22Rv1 (cell line): ENCODE measurements at regions not wholly inside any gene's neighbourhood (a gene's known extent, or its start where the extent isn't known, plus 50 kb on each side); places are given as distances from the start of the nearest gene placed in this dataset.
A peak's percentile ranks its signal among the peaks of the same experiment; 100 is the strongest.

ENCODE experiments used
- H3K27ac ChIP-seq: fragments of 450-650 bp; 2 replicates; pipeline ENCODE4 v1.5.1; 2017
- CTCF ChIP-seq: fragments of 450-650 bp; IDR thresholded peaks from 2 replicates; pipeline ENCODE4 v1.5.1; 2017; ENCODE audit warnings: mild to moderate bottlenecking
- ZFX ChIP-seq: fragments of 450-650 bp; IDR thresholded peaks from 2 replicates; pipeline ENCODE4 v1.6.1; 2017; ENCODE audit warnings: antibody characterized with exemption, borderline replicate concordance

GRCh38 chr21:18782721-18783120, 379.1 kb upstream of the TMPRSS15 start:
- no peak overlapping the region for H3K27ac ChIP-seq
- no peak for TF ChIP-seq ZFX
- TF ChIP-seq CTCF = no peak

- H3K27ac ChIP-seq = no peak overlapping the region
- peak; percentile 62 for TF ChIP-seq CTCF
- TF ChIP-seq ZFX = no peak
Observed at GRCh38 chr21:18801468-18801867, 397.9 kb upstream of the TMPRSS15 start.

DNA sequence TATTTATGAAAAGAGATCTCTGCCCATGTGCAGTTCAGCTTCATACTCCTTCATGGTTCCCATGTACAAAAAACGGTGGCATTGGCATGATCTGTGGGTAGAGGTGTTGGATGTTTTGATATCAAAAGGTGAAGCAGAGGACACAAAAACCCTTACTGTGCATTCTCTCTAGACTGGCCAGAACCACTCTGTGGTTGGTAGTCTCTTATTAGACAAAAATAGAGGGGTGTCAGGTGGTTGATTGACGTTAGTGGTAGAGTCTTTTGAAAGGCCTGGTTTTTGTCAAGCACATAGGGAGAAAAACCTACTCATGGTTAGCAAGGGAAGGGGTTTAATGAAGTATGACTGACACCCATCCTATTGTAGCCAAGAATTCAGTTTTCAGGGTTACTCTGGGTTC, 400.0 kb upstream of the TMPRSS15 start:
- TF ChIP-seq CTCF (no peak), ZFX (no peak)

DNA sequence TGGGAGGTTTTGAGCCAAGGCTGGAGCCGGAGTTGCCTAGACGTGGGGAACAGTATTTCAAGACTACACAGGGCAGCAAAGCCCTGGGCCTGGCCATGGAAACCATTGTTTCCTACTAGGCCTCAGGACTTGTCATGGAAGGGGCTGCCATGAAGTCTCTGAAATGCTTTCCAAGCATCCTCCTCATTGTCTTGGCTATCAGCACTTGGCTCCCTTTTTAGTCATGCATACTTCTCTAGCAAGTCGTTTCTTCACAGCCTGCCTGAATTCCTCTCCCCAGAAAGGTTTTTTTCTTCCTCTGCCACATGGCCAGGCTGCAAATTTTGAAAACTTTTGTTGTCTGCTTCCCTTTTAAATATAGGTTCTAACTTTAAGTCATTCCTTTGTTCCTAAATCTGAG, 406.6 kb upstream of the TMPRSS15 start:
- TF ChIP-seq ZFX (no peak), CTCF (no peak)

More for the DNA sequence above, 400.0 kb upstream of the TMPRSS15 start:
- no peak overlapping the region for H3K27ac ChIP-seq

GRCh38 chr21:18812308-18812707, 408.7 kb upstream of the TMPRSS15 start:
- TF ChIP-seq CTCF = no peak
- no peak for TF ChIP-seq ZFX
- H3K27ac ChIP-seq = no peak overlapping the region

More for the DNA sequence above, 406.6 kb upstream of the TMPRSS15 start:
- no peak overlapping the region for H3K27ac ChIP-seq

DNA sequence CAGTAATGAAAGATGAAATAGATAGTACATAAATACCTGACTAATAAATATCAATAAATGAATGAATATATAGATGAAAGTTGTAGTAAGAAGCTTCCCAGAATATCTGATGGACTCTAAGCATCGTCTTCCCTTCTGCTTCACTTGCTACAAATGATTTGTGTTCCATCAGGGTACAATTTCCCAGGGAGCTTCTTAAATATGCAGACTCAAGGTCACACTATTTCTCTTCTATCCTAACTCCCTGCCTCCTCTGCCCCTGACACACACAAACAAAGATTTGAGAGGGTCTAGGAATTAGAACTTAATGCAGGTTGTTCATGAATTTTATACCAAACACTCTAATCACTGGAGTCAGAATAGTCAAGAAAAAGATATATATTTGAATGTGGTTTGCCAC, 415.9 kb upstream of the TMPRSS15 start:
- no peak overlapping the region for H3K27ac ChIP-seq
- TF ChIP-seq ZFX = no peak
- no peak for TF ChIP-seq CTCF

- no peak for TF ChIP-seq ZFX
- TF ChIP-seq CTCF = no peak
- no peak overlapping the region for H3K27ac ChIP-seq
Observed at GRCh38 chr21:18826562-18826961, 423.0 kb upstream of the TMPRSS15 start.
